Upper lobe of left lung (tissue), 6 donors: ENCODE measurements at regions not wholly inside any gene's neighbourhood (a gene's known extent, or its start where the extent isn't known, plus 50 kb on each side); places are given as distances from the start of the nearest gene placed in this dataset.

Experiments
- ATAC-seq, 2 donors: fragments of 200-7000 bp; cut with Tn5 transposase; one replicate each; pipeline ENCODE4 v1.9.1; 2022; ENCODE audit warnings: mild to moderate bottlenecking in 2 of 2, moderate library complexity in 2 of 2; ENCODE audit not compliant: low FRiP score in 2 of 2
- DNase-seq, 2 donors: peaks; one replicate each; pipeline ENCODE4 v3.0.0-alpha.2; 2019 to 2020
- H3K27ac ChIP-seq, 4 donors: fragments of 200-600 bp; sonication (generic); one replicate each; pipeline ENCODE4 v1.5.1; 2016 to 2019
- H3K27me3 ChIP-seq, 4 donors: fragments of 200-600 bp; sonication (generic); one replicate each; pipeline ENCODE4 v1.5.1; 2017 to 2019
- H3K36me3 ChIP-seq, 4 donors: fragments of 200-600 bp; sonication (generic); one replicate each; pipeline ENCODE4 v1.5.1; 2016 to 2019
- H3K4me1 ChIP-seq, 4 donors: fragments of 200-600 bp; sonication (generic); one replicate each; pipeline ENCODE4 v1.5.1; 2018 to 2019
- H3K4me3 ChIP-seq, 4 donors: fragments of 200-600 bp; sonication (generic); one replicate each; pipeline ENCODE4 v1.5.1; 2017 to 2019; ENCODE audit warnings: mild to moderate bottlenecking in 2 of 4, moderate library complexity in 1 of 4
- H3K9me3 ChIP-seq, 4 donors: fragments of 200-600 bp; sonication (generic); one replicate each; pipeline ENCODE4 v1.5.1; 2018 to 2019
- EP300 ChIP-seq, 4 donors: sonication (generic); formaldehyde crosslinking; IDR thresholded peaks; one replicate each; pipeline ENCODE4 v1.5.1; 2017; ENCODE audit warnings: antibody characterized with exemption in 4 of 4, control low read depth in 2 of 4
- POLR2A ChIP-seq, 4 donors: fragments of 450-650 bp; IDR thresholded peaks; one replicate each; pipeline ENCODE4 v1.5.1; 2016 to 2017; ENCODE audit warnings: antibody characterized with exemption in 4 of 4, mild to moderate bottlenecking in 2 of 4
- POLR2AphosphoS5 ChIP-seq, 2 donors: sonication (generic); formaldehyde crosslinking; IDR thresholded peaks; one replicate each; pipeline ENCODE4 v1.5.1; 2017; ENCODE audit warnings: antibody characterized with exemption in 2 of 2
- WGBS, 2 donors: methylation state at CpG; one replicate each; pipeline ENCODE4 v1.1.5; 2017 to 2018; 5-methylcytosine and 5-hydroxymethylcytosine counted together
- TF ChIP-seq, protein P1 (sequence below), 6 experiments: fragments of 450-650 bp in 4 of 6; fragments of 200-600 bp in 2 of 6; sonication (generic) in 2 of 6; IDR thresholded peaks; one replicate each; pipeline ENCODE4 v1.5.1; 2016 to 2019; ENCODE audit warnings: antibody characterized with exemption in 6 of 6
- donor health status: DM: no; HTN: no; CAD: no; lungs with moderate emphysema.
- donor health status: DM: no; HTN: yes; CAD: no; lungs with severe emphysema.

GRCh38 chr10:3420527-3421469 lies 248.2 kb upstream of the PITRM1 start:
- no peak for ATAC-seq
- WGBS, 2 donors, result 95% methylated on average over 16 to 17 of the region's 18 CpGs
- Histone ChIP-seq H3K9me3 (no peaks in the 10 kb centered on the region), H3K36me3 (no peaks in the 10 kb centered on the region), H3K27ac (no peak overlapping the region), H3K27me3 (no peaks in the 10 kb centered on the region), H3K4me3 (no peak overlapping the region), H3K4me1 (peaks cover 10 to 14% (median 11%) of the 10 kb centered on the region in 4 donors)
- TF ChIP-seq POLR2AphosphoS5 (IDR thresholded peaks at IDR 0.05) (no peak), POLR2A (IDR thresholded peaks at IDR 0.05) (no peak), EP300 (IDR thresholded peaks at IDR 0.05) (no peak)
- TF ChIP-seq, protein P1, sequence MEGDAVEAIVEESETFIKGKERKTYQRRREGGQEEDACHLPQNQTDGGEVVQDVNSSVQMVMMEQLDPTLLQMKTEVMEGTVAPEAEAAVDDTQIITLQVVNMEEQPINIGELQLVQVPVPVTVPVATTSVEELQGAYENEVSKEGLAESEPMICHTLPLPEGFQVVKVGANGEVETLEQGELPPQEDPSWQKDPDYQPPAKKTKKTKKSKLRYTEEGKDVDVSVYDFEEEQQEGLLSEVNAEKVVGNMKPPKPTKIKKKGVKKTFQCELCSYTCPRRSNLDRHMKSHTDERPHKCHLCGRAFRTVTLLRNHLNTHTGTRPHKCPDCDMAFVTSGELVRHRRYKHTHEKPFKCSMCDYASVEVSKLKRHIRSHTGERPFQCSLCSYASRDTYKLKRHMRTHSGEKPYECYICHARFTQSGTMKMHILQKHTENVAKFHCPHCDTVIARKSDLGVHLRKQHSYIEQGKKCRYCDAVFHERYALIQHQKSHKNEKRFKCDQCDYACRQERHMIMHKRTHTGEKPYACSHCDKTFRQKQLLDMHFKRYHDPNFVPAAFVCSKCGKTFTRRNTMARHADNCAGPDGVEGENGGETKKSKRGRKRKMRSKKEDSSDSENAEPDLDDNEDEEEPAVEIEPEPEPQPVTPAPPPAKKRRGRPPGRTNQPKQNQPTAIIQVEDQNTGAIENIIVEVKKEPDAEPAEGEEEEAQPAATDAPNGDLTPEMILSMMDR (IDR thresholded peaks at IDR 0.05), result no peak
- no peak for DNase-seq

DNA sequence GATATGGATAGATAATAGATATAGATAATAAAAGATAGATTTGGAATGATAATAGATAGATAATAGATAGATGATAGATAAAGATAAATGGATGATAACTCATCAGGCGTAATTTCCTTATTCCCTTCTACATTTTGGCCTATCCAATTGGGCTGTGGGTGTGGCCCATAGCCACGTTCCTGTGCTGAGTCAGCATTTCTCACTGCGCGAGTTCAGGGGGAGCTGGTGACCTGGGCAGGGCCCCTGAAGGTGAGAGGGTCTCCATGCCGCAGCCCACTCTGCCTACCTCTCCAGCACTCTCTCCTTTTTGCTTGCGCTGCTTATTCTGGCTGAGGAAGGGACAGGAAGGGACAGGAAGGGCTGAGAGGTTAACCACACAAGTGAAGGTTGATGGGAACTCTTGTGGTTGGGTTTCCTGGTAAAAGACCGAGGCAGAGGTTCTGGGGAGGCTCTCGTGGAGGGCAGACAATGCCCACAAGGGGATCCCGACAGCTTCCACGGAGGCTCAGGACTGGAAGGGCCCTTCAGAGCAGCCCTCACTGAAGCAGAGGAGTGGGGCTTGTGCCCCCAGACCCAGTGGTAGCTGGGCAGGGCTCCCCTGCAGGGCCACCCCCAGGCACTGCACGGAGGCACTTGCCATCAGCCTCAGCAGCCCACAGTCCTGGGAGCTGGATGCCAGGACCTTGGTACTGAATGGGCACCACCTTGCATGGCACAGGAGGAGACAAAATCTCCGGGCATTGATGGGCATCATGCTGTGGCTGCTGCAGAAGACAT lies 247.3 kb upstream of the PITRM1 start:
- ATAC-seq (no peak), DNase-seq (no peak)
- Histone ChIP-seq H3K9me3 (no peaks in the 10 kb centered on the region), H3K27ac (no peak overlapping the region), H3K4me3 (no peak overlapping the region), H3K27me3 (no peaks in the 10 kb centered on the region), H3K4me1 (peaks cover 6 to 13% (median 9%) of the 10 kb centered on the region in 4 donors), H3K36me3 (no peaks in the 10 kb centered on the region)
- 54 to 68% methylated on average over 9 to 10 of the region's 12 CpGs for WGBS, 2 donors
- TF ChIP-seq POLR2A (IDR thresholded peaks at IDR 0.05) (no peak), EP300 (IDR thresholded peaks at IDR 0.05) (no peak), POLR2AphosphoS5 (IDR thresholded peaks at IDR 0.05) (no peak)
- TF ChIP-seq, protein P1 (IDR thresholded peaks at IDR 0.05), result no peak

DNA sequence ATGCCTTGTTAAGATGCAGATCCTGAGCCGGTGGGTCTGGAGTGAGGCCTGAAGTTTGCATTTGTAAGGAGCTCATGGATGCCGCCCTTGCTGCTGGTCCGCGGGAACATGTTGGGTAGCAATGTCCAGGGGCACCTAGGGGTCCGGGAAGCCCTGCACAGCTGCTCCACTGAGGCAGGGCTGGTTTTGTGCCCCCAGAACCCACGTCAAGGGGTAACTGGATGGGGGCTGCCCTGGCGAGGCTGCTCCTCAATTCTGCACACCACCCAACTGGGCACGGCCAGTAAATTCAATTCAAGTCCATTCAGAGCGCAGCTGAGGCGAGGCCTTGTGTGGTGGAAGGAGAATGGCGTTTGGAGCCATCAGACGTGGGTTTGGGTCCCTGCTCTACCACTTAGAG lies 246.3 kb upstream of the PITRM1 start:
- no peak for TF ChIP-seq POLR2AphosphoS5 (IDR thresholded peaks at IDR 0.05)
- TF ChIP-seq, protein P1 (IDR thresholded peaks at IDR 0.05), result no peak
- no peak for TF ChIP-seq POLR2A (IDR thresholded peaks at IDR 0.05)
- TF ChIP-seq EP300 (IDR thresholded peaks at IDR 0.05), result no peak

DNA sequence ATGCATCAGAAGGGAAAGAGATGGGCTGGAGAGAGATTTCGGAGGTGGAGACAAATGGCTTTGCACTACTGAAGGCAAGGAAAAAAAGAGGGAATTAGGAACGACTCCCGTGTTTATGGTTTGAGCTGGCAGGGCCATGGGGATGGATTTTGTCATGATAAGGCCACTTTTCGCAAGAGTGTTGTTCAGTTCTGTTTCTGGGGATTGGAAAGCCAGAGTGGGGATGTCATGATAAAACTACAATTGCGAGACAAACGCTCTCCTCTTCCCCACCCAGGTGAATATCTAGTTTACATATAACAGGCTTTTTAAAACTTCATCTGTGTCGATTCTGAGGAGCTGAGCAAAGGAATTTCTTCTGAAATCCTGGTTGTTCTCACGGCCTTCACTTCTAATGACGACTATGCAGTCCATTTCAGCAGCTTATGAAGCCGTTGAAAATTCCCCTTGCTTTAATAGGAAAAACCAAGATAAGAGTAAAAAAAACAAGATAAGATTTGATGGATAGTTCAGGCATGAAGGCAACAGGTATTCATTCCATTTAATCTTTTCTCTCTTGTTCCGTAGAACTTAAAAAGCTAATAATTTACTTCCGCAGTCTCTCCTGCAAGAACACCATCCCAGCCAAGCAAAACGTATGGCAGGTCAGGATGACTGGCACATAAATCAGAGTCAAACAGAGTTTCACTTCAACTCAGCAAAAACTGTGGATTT lies 245.6 kb upstream of the PITRM1 start:
- Histone ChIP-seq H3K27me3 (no peaks in the 10 kb centered on the region), H3K27ac (no peak overlapping the region), H3K4me3 (no peak overlapping the region), H3K9me3 (no peaks in the 10 kb centered on the region), H3K4me1 (peaks cover 0 to 4% (median 0%) of the 10 kb centered on the region in 4 donors), H3K36me3 (no peaks in the 10 kb centered on the region)
- TF ChIP-seq POLR2A (IDR thresholded peaks at IDR 0.05) (no peak), EP300 (IDR thresholded peaks at IDR 0.05) (no peak)
- TF ChIP-seq, protein P1 (IDR thresholded peaks at IDR 0.05), result no peak
- 75 to 85% methylated on average over 13 of the region's 13 CpGs for WGBS, 2 donors
- no peak for DNase-seq
- ATAC-seq, result no peak

More for the DNA sequence above, 246.3 kb upstream of the PITRM1 start:
- ATAC-seq (no peak), DNase-seq (no peak)
- Histone ChIP-seq H3K4me3 (no peak overlapping the region), H3K4me1 (peaks cover under 1 to 4% (median 3%) of the 10 kb centered on the region in 4 donors), H3K9me3 (no peaks in the 10 kb centered on the region), H3K36me3 (no peaks in the 10 kb centered on the region), H3K27ac (no peak overlapping the region), H3K27me3 (no peaks in the 10 kb centered on the region)
- WGBS, 2 donors, result 78 to 85% methylated on average over 9 to 12 of the region's 12 CpGs
